GM12878 (cell line): ENCODE measurements at regions not wholly inside any gene's neighbourhood (a gene's known extent, or its start where the extent isn't known, plus 50 kb on each side); places are given as distances from the start of the nearest gene placed in this dataset.

ENCODE experiments used
- ATAC-seq: fragments of 200-7000 bp; cut with Tn5 transposase; 3 replicates; pipeline ENCODE4 v1.9.1; 2020; ENCODE audit warnings: mild to moderate bottlenecking, moderate library complexity
- BruUV-seq: library from RNA; stranded (reverse); fragments of 400-500 nt; replicated peaks from 2 replicates; lab custom pipeline; 2021; lab: Mats Ljungman, UMichigan
- CTCF ChIA-PET: fragments of 300-600 bp; sonication (Branson Sonifier 250); formaldehyde crosslinking; extraction: SDS; loops from one replicate; lab custom pipeline; 2021; ENCODE audit warnings: inconsistent platforms; lab: Yijun Ruan, JAX
- POLR2A ChIA-PET: fragments of 350-600 bp; formaldehyde crosslinking; extraction: SDS; loops from one replicate; lab custom pipeline; 2021; ENCODE audit warnings: inconsistent platforms; lab: Charles Lee
- RAD21 ChIA-PET: fragments of 300-600 bp; sonication (Branson Sonifier 250); formaldehyde crosslinking; loops from one replicate; lab custom pipeline; 2023; ENCODE audit warnings: antibody characterized with exemption; ENCODE audit not compliant: unreplicated experiment; lab: Charles Lee
- SMC1A ChIA-PET: fragments of 300-600 bp; sonication (Branson Sonifier 250); formaldehyde crosslinking; loops from one replicate; lab custom pipeline; 2023; ENCODE audit not compliant: unreplicated experiment, uncharacterized antibody; lab: Charles Lee
- DNase-seq: peaks from one replicate; pipeline ENCODE4 v3.0.0-alpha.2; 2011; ENCODE audit warnings: low read depth, low spot score
- FAIRE-seq: peaks from 3 replicates; lab custom pipeline; 2011; peaks lifted over from hg19 to GRCh38; lab: Jason Lieb, UNC
- H2AFZ ChIP-seq: 2 replicates; pipeline ENCODE4 v1.6.0; 2011; ENCODE audit warnings: low read depth, low read length, control low read depth; ENCODE audit not compliant: control insufficient read depth
- H3K27ac ChIP-seq: 2 replicates; pipeline ENCODE4 v1.5.1; 2011; ENCODE audit warnings: control low read depth; ENCODE audit not compliant: control insufficient read depth, insufficient read depth
- H3K27me3 ChIP-seq, 2 experiments: replicated peaks in 1 of 2; 2 replicates each; pipeline versions ENCODE4 v1.6.0 to v1.6.1; 2011; ENCODE audit warnings: low read length in 1 of 2; ENCODE audit not compliant: control insufficient read depth in 2 of 2, insufficient read depth in 2 of 2
- H3K36me3 ChIP-seq, 2 experiments: 2 replicates each; pipeline ENCODE4 v1.5.1; 2011; ENCODE audit warnings: low read length in 1 of 2; ENCODE audit not compliant: control insufficient read depth in 2 of 2, insufficient read depth in 2 of 2
- H3K4me1 ChIP-seq: 2 replicates; pipeline ENCODE4 v1.6.1; 2011; ENCODE audit warnings: mild to moderate bottlenecking, low read length, moderate library complexity, mixed read lengths; ENCODE audit not compliant: control insufficient read depth, insufficient read depth
- H3K4me2 ChIP-seq: 2 replicates; pipeline ENCODE4 v1.6.0; 2011; ENCODE audit warnings: control low read depth; ENCODE audit not compliant: control insufficient read depth, insufficient read depth
- H3K4me3 ChIP-seq: fragments of 200-600 bp; sonication (generic); 2 replicates; pipeline ENCODE4 v1.5.1; 2016
- H3K79me2 ChIP-seq: 2 replicates; pipeline ENCODE4 v1.6.0; 2011; ENCODE audit warnings: low read length; ENCODE audit not compliant: control insufficient read depth, insufficient read depth
- H3K9ac ChIP-seq: 2 replicates; pipeline ENCODE4 v1.8.0; 2011; ENCODE audit warnings: low read length, control low read depth, mixed read lengths; ENCODE audit not compliant: control insufficient read depth, insufficient read depth
- H3K9me3 ChIP-seq: replicated peaks from 3 replicates; pipeline ENCODE4 v1.5.1; 2011; ENCODE audit warnings: mild to moderate bottlenecking, low read length; ENCODE audit not compliant: control insufficient read depth, insufficient read depth
- H4K20me1 ChIP-seq: 2 replicates; pipeline ENCODE4 v1.6.0; 2011; ENCODE audit not compliant: control insufficient read depth, insufficient read depth
- BHLHE40 ChIP-seq, 2 experiments: fragments of 450-650 bp in 1 of 2; IDR thresholded peaks; 2 replicates each; pipeline ENCODE4 v1.6.1; 2011 to 2017; ENCODE audit warnings: low read depth in 2 of 2, borderline replicate concordance in 1 of 2, improper control_type of control experiment in 1 of 2, low read length in 1 of 2, mild to moderate bottlenecking in 1 of 2
- CBFB ChIP-seq: IDR thresholded peaks from 2 replicates; pipeline ENCODE4 v1.6.1; 2016; ENCODE audit warnings: antibody characterized with exemption, low read depth
- CHD1 ChIP-seq: IDR thresholded peaks from 2 replicates; pipeline ENCODE4 v1.6.1; 2012; ENCODE audit warnings: low read depth, low read length, improper control_type of control experiment
- CREB1 ChIP-seq: IDR thresholded peaks from 2 replicates; pipeline ENCODE4 v1.6.1; 2012; ENCODE audit warnings: low read depth, mild to moderate bottlenecking, inconsistent platforms
- FOS ChIP-seq: IDR thresholded peaks from 3 replicates; pipeline ENCODE4 v1.6.1; 2011; ENCODE audit warnings: borderline replicate concordance; ENCODE audit not compliant: insufficient read length; ENCODE audit errors: extremely low read depth
- GABPA ChIP-seq: IDR thresholded peaks from 2 replicates; pipeline ENCODE4 v1.6.1; 2014; ENCODE audit warnings: antibody characterized with exemption, low read depth, mild to moderate bottlenecking, inconsistent platforms
- NR2C2 ChIP-seq: IDR thresholded peaks from 2 replicates; pipeline ENCODE4 v1.6.1; 2011; ENCODE audit warnings: borderline replicate concordance, low read depth; ENCODE audit not compliant: control insufficient read depth, insufficient read length
- NRF1 ChIP-seq: conservative IDR thresholded peaks from 2 replicates; pipeline ENCODE4 v1.6.1; 2011; ENCODE audit warnings: mild to moderate bottlenecking, low read depth, low read length, improper control_type of control experiment
- RB1 ChIP-seq: fragments of 450-650 bp; formaldehyde crosslinking; IDR thresholded peaks from 2 replicates; pipeline ENCODE4 v1.6.1; 2017; ENCODE audit warnings: mild to moderate bottlenecking, borderline replicate concordance
- SP1 ChIP-seq: IDR thresholded peaks from one replicate; pipeline ENCODE4 v1.6.1; 2011; ENCODE audit warnings: low read depth, low read length
- STAT3 ChIP-seq: IDR thresholded peaks from 2 replicates; pipeline ENCODE4 v1.6.1; 2011; ENCODE audit warnings: low read depth, low read length, improper control_type of control experiment
- TAF1 ChIP-seq: IDR thresholded peaks from 2 replicates; pipeline ENCODE4 v1.6.1; 2011; ENCODE audit warnings: mild to moderate bottlenecking, low read depth, low read length, borderline replicate concordance
- ZBTB11 ChIP-seq: fragments of 450-650 bp; formaldehyde crosslinking; IDR thresholded peaks from 2 replicates; pipeline ENCODE4 v1.5.0; 2022; ENCODE audit warnings: mild to moderate bottlenecking, missing genetic modification characterization
- ZNF217 ChIP-seq: fragments of 450-650 bp; IDR thresholded peaks from 2 replicates; pipeline ENCODE4 v1.6.1; 2017; ENCODE audit warnings: antibody characterized with exemption, mild to moderate bottlenecking
- ZSCAN29 ChIP-seq: fragments of 450-650 bp; IDR thresholded peaks from 2 replicates; pipeline ENCODE4 v1.6.1; 2017; ENCODE audit warnings: mild to moderate bottlenecking, moderate library complexity
- WGBS: methylation state at CpG from one replicate; pipeline ENCODE4 v1.1.6; 2016; ENCODE audit warnings: low lambda C conversion rate; ENCODE audit not compliant: insufficient replicate concordance, insufficient coverage; ENCODE audit errors: missing lambda C conversion rate; 5-methylcytosine and 5-hydroxymethylcytosine counted together
- in situ Hi-C: fragments of 300-500 bp; cut with MboI; formaldehyde crosslinking; loops from 9 replicates; pipeline ENCODE4 v1.14.3; 2018; ENCODE audit warnings: mixed read lengths
- intact Hi-C: fragments of 100-400 bp; cut with micrococcal nuclease; formaldehyde crosslinking; loops from one replicate; pipeline ENCODE4 v1.14.2; 2022; ENCODE audit not compliant: unreplicated experiment
- TF ChIP-seq, protein P1 (sequence below): IDR thresholded peaks from 2 replicates; pipeline ENCODE4 v1.6.1; 2011; ENCODE audit warnings: low read depth, low read length, improper control_type of control experiment, borderline replicate concordance
- TF ChIP-seq, protein P2 (sequence below): fragments of 150-350 bp; IDR thresholded peaks from 2 replicates; pipeline ENCODE4 v1.6.1; 2016; ENCODE audit warnings: low read depth, low read length

- Histone ChIP-seq H4K20me1 (no peaks in the 10 kb centered on the region), H3K9ac (no peak overlapping the region), H2AFZ (no peak overlapping the region), H3K79me2 (no peaks in the 10 kb centered on the region), H3K4me2 (no peak overlapping the region), H3K4me3 (no peak overlapping the region), H3K36me3 (no peaks in the 10 kb centered on the region), H3K4me1 (peaks cover 5% of the 10 kb centered on the region), H3K27me3 (no peaks in the 10 kb centered on the region), H3K27ac (no peak overlapping the region), H3K9me3 (no peaks in the 10 kb centered on the region; the same call in 2 of the 3 replicates)
- no TSS peak for BruUV-seq
- FAIRE-seq (no peak), DNase-seq (no peak), ATAC-seq (no peak; the same call in 2 of the 3 replicates)
- in situ Hi-C loops: no loop called here
- ChIA-PET RAD21 (no interaction called here), POLR2A (no interaction called here), SMC1A (no interaction called here), CTCF (no interaction called here)
- intact Hi-C loops: loop anchor here (5.0 kb wide), 1 partner anchor 42 kb away; no protein-coding TSS in a partner anchor
- 14% methylated on average over 17 of the region's 17 CpGs for WGBS
- no peak for TF ChIP-seq STAT3
- TF ChIP-seq CBFB: no peak
- TF ChIP-seq, protein P1, sequence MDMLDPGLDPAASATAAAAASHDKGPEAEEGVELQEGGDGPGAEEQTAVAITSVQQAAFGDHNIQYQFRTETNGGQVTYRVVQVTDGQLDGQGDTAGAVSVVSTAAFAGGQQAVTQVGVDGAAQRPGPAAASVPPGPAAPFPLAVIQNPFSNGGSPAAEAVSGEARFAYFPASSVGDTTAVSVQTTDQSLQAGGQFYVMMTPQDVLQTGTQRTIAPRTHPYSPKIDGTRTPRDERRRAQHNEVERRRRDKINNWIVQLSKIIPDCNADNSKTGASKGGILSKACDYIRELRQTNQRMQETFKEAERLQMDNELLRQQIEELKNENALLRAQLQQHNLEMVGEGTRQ: no peak
- TF ChIP-seq, protein P2, sequence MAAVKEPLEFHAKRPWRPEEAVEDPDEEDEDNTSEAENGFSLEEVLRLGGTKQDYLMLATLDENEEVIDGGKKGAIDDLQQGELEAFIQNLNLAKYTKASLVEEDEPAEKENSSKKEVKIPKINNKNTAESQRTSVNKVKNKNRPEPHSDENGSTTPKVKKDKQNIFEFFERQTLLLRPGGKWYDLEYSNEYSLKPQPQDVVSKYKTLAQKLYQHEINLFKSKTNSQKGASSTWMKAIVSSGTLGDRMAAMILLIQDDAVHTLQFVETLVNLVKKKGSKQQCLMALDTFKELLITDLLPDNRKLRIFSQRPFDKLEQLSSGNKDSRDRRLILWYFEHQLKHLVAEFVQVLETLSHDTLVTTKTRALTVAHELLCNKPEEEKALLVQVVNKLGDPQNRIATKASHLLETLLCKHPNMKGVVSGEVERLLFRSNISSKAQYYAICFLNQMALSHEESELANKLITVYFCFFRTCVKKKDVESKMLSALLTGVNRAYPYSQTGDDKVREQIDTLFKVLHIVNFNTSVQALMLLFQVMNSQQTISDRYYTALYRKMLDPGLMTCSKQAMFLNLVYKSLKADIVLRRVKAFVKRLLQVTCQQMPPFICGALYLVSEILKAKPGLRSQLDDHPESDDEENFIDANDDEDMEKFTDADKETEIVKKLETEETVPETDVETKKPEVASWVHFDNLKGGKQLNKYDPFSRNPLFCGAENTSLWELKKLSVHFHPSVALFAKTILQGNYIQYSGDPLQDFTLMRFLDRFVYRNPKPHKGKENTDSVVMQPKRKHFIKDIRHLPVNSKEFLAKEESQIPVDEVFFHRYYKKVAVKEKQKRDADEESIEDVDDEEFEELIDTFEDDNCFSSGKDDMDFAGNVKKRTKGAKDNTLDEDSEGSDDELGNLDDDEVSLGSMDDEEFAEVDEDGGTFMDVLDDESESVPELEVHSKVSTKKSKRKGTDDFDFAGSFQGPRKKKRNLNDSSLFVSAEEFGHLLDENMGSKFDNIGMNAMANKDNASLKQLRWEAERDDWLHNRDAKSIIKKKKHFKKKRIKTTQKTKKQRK: no peak
- TF ChIP-seq ZBTB11: no peak
- no peak for TF ChIP-seq FOS
- no peak for TF ChIP-seq GABPA
- TF ChIP-seq CHD1: no peak
- no peak for TF ChIP-seq NRF1
- no peak for TF ChIP-seq BHLHE40 (IDR thresholded peaks at IDR 0.05; ENCODE audit: borderline replicate concordance in 1 of 2, low read depth in 2 of 2, low read length in 1 of 2)
- no peak for TF ChIP-seq TAF1
- no peak for TF ChIP-seq CREB1
- no peak for TF ChIP-seq ZNF217
- TF ChIP-seq SP1: no peak
- TF ChIP-seq NR2C2: no peak
- no peak for TF ChIP-seq RB1
- no peak for TF ChIP-seq ZSCAN29
Measured at GRCh38 chr22:42324990-42325710, 54.7 kb upstream of the TCF20 start.
